ENCODE measurements at regions not wholly inside any gene's neighbourhood (a gene's known extent, or its start where the extent isn't known, plus 50 kb on each side); places are given as distances from the start of the nearest gene placed in this dataset.

DNA sequence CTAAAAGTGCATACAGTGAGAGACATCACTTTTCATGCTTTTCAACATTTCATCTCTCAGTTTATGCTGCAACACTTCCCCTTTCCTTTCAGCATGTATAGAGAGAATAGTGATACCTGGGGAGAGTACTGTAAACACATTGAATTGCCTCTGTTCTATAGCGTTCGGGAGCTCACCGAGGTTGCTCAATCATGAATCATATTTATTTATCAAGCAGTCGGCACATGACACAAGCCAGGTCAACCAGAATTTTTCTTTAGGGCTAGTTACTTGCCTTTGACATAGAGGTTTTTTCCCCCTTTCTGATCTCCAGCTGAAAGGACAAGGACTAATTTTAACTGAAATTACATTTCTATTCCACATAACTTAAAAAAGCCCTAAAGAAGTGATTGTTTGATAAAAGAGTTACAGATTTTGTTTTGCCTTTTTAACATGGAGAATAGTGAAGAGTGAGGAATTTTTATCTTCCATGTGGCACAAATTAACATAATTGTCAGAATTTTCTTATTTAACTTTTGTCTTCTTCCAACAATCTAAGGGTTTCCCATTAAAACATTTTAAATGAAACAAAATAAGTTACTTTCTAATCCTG is 690.9 kb upstream of the TMEFF2 start:
- DNase-seq: no peak

DNA sequence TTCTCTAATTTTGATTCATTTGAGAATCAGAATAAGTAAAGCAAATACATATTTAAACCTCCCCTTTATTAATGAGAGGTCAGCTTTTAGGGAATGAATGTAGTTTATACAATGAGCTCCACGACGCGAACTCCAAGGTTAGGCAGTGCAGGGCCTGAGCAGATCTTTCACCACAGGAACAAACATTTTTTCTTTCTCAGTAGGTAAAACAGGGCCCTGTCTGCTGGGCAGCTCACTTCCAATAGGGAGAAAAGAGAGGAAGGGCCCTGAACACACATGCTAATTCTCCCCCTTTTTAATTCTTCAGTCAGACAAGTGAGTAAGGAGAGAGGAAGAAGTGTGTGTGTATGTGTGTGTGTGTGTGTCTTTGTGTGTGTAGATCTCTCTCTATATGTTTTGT is 682.4 kb upstream of the TMEFF2 start:
- DNase-seq: no peak

DNA sequence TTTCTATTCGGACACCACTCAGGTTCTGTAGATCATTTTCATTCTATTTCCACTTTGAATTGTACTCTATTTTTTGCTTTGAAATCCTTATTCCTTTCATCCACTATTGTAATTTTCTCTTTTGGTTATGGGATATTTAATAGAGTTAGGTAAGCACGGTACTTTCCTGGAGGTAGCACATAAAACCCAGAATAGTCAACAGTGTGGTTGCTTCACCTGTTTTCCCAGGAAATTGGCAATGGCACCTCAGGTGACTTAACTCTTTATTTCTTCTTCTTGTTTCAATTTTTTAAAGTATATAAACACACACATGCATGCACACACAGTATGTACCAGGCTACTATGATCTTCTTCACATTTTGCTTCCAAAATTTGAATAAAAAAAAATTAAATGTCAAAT is 682.0 kb upstream of the TMEFF2 start:
- no peak for DNase-seq

DNA sequence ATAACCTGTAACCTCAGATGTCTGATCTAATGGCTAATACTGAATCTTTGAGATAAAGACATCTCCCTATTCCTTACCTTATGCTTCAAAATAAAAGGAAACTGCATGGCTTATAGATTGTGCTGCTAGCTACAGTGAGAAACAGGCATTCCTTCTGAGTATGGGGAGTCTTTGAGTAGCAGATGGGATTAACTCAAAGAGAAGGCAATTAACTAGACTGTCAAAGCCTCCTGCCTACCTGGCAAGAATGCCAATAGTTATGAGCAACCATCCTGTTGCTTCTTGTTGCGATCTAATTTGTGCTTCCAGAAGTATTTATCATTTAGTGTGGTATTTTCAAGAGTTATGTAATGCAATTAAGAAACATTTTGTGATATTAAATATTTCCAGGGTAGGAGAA is 660.0 kb upstream of the TMEFF2 start:
- DNase-seq: no peak

DNA sequence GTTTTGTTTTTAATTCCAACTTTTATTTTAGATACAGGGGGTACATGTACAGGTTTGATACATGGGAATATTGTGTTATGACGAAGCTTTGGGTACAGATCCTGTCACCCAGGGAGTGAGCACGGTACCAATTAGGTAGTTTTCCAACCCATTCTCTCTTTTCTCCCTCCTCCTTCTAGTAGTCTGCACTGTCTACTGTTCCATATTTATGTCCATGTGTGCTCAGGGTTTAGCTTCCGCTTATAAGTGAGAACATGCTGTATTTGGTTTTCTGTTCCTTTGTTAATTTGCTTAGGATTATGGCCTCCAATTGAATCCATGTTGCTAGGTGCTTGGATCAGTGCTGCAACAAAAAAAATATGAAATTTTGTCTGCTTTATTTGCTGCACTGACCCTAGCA is 659.3 kb upstream of the TMEFF2 start:
- DNase-seq: no peak

DNA sequence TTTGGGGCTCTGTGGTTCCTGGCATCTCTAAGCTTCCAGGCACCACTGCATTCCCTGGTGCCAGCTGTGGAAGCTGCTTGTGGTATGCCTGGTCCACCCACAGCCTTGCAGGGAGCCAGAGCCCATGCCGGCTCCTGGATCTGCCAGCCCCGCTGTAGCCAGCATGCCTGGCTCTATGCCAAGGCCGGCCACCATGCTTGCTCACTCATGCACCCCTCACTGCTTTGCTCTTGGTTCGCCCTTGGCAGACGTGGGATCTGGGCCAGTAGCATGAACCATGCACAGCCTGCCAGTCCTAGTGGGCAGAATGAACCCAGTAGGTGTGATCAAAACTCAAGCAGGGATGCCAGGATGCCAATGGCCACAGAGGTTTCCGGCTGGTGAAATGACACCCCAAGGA is 634.2 kb upstream of the TMEFF2 start:
- no peak for DNase-seq

DNA sequence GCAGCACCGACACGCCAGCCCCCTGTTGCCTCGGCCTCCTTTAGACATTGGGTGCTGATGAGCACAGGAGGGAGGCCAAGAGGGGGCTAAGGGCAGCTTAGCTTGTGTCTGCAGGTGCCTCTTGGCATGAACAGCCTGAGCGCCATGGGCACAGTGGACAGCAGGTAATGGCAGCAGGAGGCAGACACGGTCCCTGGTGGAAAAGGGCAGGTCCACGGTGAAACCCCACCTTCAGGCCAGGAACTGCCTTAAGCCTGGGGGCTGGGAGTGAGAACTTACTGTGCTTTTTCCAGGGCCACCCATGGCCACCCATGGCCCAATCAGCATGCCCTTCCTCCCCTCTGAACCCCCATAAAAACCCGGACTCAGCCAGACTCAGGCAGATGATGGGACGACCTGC is 633.4 kb upstream of the TMEFF2 start:
- DNase-seq: no peak

DNA sequence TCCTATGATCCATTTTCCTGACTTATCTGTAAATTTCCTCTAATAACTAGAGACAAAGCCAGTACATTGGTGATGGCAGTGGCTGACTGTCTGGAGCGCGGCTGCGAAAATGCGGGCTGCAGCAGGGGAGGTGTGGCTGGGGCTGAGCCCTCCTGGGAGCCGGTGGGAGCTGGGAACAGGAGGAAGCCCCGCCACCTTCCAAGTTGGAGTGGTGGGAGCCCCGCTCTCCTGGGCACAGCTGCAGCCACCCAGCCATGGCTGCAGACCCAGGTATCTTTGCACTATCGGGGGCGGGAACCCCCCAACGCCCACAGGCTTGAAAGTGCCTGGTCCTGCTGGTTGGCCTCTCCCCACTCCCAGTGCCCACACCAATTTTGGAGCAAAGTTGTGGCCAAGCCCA is 633.0 kb upstream of the TMEFF2 start:
- DNase-seq: no peak

DNA sequence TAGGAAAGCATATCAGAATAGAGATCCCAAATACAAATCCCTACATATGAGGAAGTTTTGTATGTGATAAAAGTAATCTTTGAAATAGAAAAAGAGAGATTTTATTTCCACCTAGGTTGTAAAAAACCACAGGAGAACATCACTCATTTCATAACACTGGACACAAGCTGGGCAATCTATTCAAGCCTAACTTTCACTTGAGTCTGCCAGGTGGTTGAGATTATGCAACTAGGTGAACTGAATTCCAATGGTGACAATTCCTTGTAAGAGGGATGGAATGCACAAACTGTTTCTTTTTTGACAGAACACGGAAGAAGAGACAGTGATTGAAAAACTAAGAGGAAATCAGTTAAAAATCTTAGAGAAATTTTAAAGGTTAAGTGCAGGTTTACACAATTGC is 619.6 kb upstream of the TMEFF2 start:
- no peak for DNase-seq

DNA sequence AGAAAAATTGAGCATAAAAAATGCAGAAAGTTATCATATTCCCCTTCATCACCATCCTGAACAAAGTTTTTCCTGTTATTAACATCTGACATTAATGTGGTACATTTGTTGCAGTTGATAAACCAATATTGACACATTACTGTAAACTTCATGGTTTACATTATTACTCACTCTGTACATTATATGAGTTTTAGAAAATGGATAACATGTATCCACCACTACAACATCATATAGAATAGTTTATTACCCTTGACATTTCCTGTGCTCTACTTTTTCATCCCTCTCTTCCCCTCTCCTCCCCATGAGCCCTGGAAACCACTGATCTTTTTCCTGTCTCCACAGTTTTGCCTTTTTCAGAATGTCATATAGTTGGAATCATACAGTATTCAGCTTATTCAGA is 618.6 kb upstream of the TMEFF2 start:
- DNase-seq: no peak

DNA sequence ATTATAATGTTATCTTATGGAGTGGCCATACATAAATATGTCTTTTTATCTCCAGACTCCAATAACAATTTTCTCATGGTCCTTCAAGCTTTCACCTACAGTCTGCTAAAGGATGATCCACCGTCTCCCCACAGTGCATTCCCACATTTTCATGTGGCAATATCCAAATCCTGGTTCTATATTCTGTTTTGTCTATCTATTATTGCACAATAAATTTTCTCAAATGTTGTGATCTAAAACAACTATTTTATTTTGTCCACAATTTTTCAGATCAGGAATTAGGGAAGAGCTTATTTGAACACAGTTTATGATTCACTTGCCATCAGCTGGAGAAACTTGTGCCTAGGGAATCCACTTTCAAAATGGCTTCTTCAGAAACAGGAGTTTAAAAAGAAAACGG is 614.4 kb upstream of the TMEFF2 start:
- no peak for DNase-seq

DNA sequence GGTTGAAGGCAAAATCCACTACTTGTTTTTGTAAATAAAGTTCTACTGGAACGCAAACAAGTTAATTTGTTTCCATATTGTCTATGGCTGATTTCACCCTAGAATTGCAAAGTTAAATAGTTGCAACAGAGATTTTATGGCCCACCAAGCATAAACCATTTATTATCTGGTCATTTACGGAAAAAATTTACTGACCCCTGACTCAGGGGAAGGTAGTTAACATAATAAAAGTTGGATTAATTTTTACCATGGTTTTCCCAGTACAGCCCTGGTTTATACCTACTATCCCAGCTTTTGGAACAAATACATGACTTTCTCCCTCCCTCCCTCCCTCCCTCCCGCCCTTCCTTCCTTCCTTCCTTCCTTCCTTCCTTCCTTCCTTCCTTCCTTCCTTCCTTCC is 588.9 kb upstream of the TMEFF2 start:
- DNase-seq: no peak

DNA sequence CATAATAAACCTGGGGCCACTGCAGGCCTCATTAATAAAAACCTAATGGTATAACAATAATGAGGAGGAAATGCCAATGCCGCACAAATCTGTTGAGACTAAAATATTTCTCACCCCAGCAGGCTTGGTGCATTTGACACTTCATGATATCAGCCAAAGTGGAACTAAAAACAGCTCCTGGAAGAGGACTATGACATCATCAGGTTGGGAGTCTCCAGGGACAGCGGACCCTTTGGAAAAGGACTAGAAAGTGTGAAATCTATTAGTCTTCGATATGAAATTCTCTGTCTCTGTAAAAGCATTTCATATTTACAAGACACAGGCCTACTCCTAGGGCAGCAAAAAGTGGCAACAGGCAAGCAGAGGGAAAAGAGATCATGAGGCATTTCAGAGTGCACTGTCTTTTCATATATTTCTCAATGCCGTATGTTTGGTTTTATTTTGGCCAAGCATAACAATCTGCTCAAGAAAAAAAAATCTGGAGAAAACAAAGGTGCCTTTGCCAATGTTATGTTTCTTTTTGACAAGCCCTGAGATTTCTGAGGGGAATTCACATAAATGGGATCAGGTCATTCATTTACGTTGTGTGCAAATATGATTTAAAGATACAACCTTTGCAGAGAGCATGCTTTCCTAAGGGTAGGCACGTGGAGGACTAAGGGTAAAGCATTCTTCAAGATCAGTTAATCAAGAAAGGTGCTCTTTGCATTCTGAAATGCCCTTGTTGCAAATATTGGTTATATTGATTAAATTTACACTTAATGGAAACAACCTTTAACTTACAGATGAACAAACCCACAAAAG is 580.9 kb upstream of the TMEFF2 start:
- no peak for DNase-seq

DNA sequence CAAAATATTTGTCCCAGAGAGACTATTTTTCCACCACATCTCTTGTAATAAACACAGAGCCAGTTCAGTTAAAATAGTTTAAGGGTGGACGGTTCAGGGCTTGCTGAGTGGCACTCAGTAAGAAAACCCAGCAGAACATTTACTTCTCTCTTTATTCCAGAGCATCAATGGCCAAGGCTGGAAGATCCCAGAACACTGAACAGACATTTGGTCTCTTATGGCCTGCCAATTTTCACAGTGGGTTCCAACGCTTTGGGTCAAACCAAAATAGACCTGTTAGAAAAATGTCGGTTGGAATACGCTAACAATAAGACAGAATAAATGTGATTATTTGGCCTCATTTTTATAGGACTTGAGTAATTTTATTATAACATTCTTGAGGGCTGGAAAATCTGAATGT is 580.3 kb upstream of the TMEFF2 start:
- no peak for DNase-seq

DNA sequence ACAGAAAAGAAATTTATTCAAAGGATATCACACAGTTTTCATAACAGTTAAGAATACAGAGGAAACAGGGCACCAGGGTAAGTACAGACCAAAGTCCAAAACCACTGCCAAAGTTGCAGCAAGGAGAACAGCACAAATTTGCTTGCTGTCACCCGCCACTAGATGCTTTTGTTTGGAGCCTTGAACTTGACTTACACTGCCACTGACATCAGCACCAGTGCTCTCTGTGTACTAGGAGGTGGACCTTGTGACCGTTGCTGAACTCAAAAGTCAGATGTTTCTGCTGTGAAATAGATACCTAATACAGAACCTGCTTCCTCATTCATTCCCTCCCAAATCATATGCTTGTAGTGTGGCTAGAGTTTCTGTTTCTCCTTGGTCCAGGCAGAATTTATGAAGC is 578.3 kb upstream of the TMEFF2 start:
- DNase-seq: no peak

DNA sequence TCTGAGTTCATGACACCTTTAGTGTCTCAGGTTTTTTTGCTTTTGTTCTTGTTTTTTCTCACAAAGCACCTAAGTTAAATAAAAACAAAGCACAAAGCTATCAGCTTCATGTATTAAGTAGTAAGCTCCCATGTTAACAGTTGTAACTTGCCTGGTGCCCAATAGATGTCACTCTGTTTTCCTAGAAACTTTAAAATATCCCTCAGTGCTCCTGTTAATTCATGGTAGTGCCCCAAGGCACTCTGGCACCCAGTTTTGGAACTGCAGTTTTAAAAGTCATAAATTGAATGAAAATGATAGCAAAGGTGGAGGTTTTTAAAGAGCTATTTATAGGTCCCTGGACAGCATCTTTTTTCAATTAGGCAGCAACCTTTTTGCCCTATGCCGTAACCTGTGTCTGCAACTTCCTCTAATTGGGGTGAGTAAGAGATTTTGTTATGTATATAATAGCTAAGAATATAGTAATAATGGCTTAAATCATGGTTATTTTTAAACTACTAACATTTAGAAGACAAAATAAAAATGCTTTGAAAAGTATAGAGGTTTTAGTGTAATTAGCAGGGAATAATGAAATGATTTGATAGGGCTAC is 555.0 kb upstream of the TMEFF2 start:
- no peak for DNase-seq

DNA sequence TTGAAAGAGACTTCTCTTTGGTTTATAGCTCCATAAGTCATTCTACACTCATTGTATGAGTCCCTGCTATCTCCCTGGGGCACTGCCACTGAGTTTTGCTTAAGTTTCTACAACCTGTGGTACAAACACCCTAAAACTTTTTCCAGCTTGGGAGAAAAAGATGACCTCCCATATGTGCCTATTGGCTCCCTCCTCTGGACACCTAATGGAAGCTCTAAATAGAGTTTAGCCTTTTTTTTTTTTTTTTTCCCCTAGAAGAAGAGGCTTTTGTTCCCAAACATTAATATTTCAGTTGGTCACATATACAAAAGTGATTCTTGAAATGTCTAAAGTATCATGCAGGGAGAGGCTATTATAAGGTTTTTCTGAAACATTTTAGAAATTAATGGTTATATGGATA is 547.2 kb upstream of the TMEFF2 start:
- no peak for DNase-seq

DNA sequence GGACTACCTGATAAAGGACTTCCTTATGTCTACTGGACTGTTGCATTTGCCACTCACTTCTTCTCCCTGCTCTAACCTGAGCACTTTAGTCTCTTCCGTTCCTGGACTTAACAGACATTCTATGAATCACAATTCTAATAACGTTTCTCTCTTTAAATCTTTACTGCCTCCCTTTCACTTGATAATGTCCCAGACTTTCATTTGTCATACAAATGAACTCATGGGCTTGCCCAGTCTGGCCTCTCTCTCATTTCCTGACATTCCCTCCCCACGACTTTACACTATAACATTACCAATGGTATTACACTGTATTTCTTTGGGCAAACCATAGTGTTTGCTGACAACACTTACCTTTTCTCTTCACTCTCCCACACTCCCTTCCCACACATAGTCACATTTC is 540.7 kb upstream of the TMEFF2 start:
- DNase-seq: no peak

DNA sequence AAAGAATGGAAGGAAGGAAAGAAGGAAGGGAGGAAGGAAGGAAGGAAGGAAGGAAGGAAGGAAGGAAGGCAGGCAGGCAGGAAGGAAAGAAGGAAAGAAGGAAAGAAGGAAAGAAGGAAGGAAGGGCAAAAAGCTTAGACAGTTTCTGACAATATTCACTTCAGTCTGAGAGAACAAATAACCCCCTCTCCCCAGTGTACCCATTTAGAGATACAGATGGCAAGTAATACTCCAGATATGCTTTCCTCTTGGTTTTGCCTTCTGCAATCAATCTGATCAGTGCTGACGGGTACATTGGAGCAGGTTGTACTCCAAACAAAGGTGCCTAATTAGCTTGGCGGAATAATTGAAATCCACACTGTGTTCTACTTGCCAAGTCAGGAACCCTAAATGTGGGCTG is 534.6 kb upstream of the TMEFF2 start:
- no peak for DNase-seq

DNA sequence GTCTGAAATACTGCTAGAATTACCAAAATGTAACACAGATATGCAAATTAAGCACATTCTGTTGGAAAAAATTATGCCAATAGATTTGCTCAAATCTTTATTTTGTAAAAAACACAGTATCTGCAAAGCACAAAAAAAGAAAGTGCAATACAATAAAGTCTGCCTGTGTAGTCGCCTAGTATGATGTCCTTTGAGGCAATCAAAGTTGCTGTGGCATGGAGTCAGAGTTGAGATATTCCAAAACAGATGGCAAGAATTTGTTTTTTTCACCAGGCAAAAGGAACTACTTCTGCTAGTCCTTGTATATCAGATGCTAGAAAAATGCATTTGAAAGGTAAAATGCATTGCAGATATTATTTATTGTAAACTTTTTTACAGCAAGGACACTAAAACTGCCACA is 531.3 kb upstream of the TMEFF2 start:
- no peak for DNase-seq

DNA sequence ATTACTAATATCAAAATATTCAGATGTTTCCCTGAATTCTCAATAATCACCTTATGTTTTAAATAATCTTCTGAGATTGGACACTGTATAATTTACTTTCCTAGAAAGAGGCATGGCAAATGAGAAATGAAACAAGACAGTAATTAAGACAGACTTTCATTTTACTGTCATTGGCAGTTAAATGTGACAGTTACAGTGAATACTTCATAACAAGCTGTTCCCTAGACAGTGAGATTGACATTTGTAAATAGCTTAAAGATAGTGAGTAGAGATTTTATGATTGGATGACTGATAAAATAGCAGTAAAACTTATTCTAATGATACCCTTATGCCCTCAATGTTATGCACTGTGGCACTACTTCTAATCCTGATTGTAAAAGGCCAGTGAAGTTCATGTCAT is 524.9 kb upstream of the TMEFF2 start:
- no peak for DNase-seq

DNA sequence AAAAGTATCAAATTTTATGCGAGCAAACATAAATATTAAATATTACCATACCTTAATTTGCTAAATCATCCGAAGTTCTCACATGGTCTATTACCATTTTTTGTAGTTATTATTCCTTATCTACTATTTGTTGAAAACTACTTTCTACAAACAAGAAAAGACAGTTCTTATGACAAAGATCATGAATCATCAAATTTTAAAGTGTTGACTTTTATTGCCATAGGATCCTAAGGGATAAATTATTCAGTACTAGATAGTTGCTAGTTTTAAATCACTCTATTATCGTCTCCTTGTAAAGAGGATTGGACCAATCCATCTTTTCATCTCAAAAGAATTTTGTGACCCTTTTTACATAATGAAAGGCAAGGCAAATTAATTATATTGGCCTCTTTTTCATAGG is 523.6 kb upstream of the TMEFF2 start:
- no peak for DNase-seq

DNA sequence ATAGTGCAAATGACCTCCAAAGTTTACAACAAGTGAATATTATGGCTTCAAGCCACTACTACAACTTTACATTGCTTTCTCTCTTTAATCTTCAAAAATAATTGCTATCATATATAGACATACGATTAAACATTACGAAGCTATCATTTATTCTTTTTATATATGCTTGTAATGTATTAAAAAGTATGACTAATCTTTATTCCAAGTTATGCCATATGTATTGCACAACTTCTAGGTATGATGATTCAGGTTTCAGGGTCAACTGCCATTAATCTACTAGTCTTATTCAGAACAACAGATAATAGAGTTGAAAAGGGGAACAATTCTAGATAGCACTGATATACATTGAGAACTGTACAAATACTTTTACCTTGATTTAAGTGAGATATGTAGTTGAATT is 506.2 kb upstream of the TMEFF2 start:
- no peak for DNase-seq

DNA sequence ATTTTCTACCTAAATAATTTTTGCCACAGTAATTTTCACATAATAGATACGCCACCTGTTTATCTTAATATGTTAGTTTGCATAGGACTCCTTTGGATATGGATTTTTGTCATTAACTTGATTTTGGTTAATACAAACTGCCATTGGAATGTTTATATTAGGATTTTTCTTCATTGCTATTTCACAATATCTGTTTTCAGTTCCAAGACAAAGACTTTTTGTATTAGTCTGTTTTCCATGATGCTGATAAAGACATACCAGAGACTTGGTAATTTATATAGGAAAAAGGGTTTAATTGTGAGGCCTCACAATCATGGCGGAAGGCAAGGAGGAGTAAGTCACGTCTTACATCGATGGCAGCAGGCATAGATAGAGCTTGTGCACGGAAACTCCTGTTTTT is 503.1 kb upstream of the TMEFF2 start:
- DNase-seq: no peak

DNA sequence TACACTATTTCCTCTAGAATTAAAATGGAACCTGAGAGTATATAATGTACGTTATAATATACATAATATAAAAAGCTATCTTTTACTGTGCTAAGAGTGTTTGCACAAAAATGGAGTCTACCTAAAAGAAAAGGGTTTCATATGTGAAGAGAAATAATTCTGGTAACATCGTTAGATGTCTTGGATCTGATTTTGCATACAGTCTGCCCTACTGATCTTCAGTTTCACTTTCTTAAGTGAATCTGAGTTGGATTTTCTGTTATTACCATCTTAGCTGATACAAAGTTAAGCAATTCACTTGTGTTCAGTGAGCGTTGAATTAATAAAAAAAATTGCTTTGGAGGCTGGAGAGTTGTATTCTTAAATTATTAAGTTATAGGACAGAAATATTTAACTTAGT is 502.1 kb upstream of the TMEFF2 start:
- no peak for DNase-seq

All from fibroblast of skin of abdomen (primary cell).